ENCODE measurements at regions not wholly inside any gene's neighbourhood (a gene's known extent, or its start where the extent isn't known, plus 50 kb on each side); places are given as distances from the start of the nearest gene placed in this dataset.
A peak's percentile ranks its signal among the peaks of the same experiment; 100 is the strongest.

DNA sequence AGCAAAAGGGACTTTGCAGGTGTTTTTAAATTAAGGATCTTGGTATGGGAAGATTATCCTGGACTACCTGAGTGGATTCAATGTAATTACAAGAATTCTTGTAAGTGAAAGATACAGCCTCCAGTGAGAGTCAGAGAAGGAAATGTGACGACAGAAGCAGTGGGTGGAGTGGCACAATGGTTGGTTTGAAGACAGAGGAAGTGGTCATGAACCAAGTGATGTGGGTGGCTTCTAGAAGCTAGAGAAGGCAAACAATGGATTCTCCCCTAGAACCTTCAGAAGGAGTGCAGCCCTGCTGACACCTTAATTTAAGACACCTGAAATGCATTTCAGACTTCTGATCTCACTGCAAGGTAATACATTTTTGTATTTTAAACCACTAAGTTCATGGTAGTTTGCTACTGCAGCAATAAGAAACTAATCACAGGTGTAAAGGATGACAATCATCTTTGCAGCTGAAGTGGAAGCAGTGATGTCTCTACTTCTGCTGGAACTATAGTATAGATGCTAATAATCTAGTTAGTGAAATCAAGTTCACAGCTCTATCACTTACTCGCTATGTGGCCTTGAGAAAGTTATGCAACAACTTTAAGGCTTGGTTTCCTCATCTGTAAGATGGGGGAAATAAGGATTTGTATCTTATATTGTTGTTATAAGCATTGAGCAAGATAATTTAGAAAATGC, 403.4 kb upstream of the SUCLG2 start:
- DNase-seq (ENCODE audit: low read depth in 2 of 2), result peak; percentile 19 to 53

DNA sequence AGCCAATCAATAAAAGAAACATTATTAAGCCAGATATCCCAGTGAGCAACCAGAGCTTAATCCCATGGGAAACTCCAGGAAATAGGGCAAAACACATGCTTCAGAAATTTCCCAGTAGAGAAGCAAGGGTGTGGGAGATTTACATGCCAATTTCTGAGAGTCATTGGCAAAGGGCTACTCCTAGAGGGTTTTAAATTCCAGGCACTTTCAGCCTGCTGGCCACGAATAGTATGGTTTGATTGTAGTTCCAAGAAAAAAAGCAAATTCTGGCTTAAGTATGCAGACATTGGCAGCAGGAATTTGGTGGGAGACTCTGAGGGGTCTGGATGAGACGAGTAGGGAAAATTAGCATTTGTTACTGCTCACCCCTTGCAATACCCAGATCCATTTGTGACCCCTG, 402.1 kb upstream of the SUCLG2 start:
- DNase-seq (ENCODE audit: low read depth in 2 of 2), result no peak

DNA sequence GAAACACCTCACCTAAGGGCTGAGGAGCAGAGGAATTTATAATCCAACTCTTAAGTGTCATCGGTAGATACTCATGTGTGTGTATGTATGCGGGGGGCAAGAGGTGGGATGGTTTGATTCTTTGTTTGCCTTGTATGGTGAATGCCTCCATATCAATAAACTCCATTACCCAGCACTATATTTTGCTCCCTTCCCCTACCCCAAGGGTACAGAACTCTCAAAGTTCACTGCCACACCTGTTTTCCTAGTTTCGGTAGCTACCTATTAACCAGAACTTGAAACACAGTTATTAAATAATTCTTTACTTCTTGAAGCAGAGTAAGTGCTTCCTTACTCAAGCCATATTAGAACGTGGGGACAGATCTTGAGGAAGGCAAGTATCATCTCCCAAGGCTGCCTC, 400.8 kb upstream of the SUCLG2 start:
- no peak for DNase-seq (ENCODE audit: low read depth in 2 of 2)

DNA sequence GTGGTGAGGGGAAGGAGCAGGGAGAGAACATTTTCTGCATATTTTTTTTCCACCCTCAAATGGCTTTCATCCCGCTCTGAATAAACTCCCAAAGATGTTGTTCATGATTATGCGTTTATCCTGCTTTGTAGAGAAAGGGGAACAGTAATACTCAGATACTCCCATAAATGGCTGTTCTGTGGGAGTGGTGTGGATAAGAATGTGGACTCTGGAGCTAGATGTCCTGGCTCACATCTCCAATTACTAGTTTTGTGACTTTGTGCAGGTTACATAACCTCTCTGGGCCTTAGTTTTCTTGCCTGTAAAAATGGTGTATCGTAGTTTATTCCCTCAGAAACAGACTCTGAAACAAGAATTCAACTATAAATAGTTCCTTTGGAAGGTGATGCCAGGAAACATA, 395.4 kb upstream of the SUCLG2 start:
- no peak for DNase-seq (ENCODE audit: low read depth in 2 of 2)

DNA sequence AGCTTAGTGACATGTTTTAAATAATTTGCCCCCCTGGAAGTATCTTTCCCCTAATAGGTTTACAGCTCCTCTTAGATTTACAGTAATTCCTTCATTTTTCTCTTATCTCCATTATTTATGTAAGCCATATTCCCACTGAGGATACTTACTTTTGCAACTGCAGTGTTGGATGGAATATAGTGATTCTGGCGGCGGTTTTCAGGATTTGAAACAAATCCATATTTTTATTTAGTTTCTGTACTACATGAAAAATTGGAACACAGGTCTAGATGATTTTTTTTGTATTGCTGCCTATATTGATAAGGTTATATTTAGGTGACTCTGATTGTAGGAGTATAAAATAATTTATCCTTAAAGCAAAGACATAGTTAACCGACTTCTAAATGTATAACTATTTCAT, 391.6 kb upstream of the SUCLG2 start:
- DNase-seq (ENCODE audit: low read depth in 2 of 2), result no peak

DNA sequence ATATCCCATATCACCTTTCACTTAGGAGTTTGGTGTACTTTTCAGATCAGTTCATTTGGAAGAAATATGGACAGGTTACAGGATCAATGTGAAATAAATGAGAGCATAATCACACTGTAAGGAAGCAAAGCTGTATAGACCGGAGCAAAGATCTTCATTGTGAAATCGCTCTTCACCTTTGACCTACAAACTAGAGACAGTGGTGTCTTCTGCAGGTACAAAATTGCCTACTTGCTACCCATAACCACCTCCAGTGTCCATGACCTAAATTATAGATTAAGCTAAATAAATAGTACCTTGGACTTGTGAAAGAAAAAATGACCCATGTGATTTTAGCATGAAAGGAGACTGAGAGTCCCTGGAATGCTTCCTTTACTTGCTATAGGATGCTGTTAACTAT, 379.5 kb upstream of the SUCLG2 start:
- no peak for DNase-seq (ENCODE audit: low read depth in 2 of 2)

DNA sequence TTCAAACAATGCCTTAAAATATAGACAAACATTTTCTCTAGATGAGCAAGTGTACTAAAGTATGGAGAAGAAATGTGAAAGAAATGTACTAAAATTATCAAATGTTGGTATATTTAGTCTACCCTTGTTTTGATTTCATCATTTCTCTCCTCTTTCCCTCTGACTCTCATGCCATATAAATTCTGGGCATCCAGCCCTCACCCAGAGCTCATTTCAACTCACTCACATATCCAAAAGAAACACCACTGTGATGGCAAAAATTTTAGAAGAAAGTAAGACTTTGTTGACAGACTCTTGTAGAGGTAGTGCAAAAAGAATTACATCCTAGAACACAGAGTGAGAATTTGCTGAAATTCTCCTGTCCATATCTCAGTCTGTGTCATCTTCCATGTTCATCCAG, 377.8 kb upstream of the SUCLG2 start:
- DNase-seq (ENCODE audit: low read depth in 2 of 2), result no peak

DNA sequence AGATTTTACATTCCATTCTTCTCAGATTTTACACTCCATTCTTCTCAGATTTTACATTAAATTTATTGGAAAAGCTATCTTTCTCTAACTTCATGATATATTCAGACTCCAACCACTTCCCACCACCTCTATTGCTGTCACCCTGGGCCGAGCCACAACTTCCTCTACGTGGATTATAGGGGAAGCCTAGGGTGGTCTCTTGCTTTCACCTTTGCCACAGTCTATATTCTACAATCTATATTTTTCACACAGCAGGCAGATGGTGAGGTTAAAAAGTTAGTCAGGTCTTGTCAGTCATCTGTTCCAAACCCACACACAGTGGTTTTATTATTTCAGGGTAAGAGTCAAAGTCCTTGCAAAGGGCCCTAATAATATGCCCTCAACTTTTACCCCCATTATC, 370.8 kb upstream of the SUCLG2 start:
- DNase-seq (ENCODE audit: low read depth in 2 of 2), result no peak

DNA sequence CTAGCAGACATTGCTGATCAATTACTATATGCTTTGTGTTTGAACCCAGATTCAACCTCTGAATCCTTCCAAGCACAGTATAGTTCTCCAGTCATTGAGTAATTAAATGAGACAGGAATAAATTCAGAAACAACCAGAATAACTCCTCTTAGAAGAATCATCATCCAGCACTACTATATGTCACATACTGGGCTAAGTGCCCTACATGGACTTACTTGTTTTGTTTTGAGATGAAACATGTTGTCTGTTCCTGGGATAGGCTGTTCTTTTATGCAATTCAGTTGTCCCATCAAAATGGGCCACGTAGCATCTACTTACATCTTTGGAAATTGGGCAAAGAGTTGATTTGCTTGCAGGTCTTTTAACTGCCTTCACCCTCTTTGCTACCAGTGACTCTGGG, 365.5 kb upstream of the SUCLG2 start:
- DNase-seq (ENCODE audit: low read depth in 2 of 2), result no peak

DNA sequence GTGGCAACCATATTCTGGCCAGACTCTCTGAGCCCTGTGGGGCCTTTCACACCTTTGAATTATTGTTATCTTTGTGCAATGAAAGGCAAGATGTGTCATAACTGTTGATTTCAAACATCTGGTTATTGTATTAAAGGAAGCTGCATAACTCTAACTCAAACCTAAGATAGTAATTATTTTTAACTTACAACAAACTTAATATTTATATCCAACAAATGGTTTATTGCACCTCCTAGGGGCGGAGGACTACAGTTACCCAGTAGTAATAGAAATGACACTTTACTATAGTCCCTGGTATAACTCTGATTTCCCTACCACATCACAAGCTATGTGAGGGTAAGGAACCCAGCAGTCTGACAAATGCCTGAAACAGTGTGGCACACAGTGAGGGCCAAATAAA, 363.9 kb upstream of the SUCLG2 start:
- no peak for DNase-seq (ENCODE audit: low read depth in 2 of 2)

DNA sequence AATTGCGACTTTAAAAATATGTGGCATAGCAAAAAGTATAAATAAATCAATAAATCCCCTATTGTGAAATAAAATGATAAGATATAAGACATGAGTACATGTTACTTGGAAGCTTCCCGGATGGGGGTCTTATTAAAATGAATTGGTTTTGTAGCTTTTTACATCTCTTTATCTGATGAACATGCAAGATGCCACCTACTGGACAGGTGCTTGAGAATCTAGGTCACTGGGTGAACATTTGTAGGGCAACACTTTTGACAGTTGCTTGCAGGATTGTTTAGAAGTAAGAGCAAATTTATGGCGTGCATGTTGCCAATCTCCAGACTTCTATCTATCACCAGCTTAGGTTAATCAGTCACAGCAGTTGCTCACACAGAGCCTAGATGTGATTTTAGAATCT, 362.7 kb upstream of the SUCLG2 start:
- DNase-seq (ENCODE audit: low read depth in 2 of 2), result no peak

DNA sequence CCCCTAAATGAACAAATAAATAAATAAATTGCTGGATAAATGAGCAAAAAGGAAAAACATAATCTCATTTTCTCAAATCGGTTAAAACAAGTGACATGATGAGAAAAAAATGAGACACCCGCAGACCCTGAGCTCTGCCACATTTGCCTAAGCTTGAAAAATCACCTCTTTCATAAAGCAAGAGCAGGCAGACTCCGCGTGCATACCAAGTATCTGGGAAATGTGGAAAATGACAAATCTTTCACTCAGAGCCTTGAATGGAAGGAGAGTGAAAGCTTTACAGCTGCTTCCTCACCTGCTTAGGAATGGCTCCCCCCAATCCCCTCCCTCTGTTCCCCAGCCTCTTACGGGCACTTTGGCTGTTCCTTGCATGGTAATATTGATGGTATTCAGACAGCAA, 355.5 kb upstream of the SUCLG2 start:
- DNase-seq (ENCODE audit: low read depth in 2 of 2), result no peak

DNA sequence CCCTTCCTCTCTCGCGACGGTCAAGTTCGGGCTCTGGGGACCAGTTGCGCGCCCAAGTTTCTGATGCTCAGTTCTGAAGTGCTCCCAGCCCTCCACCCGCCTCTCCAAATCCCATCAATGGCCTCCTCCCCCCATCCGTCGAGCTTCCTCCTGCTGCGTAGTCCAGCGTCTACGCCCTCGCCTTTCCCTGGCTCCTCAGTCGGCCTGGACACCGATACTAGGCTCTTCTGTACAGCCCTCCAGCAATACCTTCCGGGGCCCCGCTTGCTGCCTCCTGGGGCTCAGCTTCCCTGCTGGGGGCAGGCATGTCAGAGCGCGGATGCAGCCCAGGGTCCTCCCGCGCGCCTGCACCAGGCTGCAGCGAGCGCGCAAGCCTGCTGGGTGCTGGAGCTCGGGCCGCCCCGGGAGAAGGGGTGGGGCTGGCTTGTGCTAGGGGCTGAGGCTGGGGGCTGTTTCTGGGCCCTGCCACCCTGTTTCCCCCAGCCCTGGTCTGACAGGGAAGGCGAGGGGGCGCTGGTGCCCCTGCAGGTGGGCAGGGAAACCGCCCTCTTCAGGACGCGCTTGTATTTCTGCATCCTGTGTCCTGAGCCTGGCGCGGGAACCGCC, 353.3 kb upstream of the SUCLG2 start:
- DNase-seq (ENCODE audit: low read depth in 2 of 2), result peak in 1 of 2 donors; percentile 4

DNA sequence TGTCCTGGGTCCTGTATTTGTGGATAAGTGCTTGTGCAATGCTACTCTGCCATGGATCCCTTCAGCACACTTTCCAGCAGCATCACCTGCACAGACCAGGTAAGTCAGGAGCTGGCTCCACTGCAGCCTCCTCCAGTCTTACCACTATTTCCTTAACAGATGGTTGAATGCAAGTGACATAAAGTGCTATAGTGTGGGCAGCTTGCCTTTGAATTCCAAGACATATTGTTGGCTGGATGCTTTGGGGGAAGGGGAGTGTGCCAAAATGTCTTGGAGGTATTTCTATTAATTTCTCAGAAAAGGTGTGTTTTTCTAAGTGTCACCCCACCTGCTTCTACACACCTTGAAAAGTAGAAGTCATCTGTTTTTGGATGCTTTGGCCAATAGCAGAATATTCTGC, 352.2 kb upstream of the SUCLG2 start:
- no peak for DNase-seq (ENCODE audit: low read depth in 2 of 2)

DNA sequence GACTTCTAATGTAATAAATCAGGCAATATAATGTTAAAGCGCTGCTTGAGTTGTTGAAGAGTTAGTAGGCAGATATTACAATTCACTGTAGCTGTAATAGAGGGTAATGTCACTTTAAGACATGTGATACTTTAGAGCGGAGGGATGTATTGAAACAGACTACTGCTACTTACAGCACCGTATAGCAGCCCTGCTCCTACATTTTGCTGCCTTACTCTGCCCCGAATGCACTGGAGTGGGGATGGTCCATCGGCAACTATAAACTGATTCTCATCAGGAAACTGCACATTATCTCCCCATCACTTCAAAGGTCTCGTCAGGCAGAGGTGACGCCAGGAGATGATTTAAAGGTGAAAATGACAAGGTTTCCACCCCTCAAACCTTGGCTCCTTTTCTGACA, 349.7 kb upstream of the SUCLG2 start:
- no peak for DNase-seq (ENCODE audit: low read depth in 2 of 2)

DNA sequence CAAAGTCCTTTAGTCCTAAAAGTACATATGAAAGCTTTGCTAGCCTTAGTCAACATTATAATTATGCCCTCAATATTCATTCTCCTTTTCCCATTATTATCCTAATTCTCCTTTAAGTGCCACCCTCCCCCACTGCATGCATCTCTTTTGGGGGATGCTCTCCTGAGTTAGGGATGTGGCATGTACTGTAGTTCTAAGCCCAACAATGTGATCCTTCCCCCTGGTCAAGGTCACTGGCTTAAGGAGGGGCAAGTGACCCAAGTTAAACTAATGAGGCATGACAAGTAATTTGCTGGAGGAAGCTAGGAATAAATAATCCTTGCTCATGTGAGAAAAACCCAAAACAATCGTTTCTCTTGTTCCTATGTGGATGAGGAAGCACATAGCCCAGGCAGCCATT, 343.9 kb upstream of the SUCLG2 start:
- no peak for DNase-seq (ENCODE audit: low read depth in 2 of 2)

DNA sequence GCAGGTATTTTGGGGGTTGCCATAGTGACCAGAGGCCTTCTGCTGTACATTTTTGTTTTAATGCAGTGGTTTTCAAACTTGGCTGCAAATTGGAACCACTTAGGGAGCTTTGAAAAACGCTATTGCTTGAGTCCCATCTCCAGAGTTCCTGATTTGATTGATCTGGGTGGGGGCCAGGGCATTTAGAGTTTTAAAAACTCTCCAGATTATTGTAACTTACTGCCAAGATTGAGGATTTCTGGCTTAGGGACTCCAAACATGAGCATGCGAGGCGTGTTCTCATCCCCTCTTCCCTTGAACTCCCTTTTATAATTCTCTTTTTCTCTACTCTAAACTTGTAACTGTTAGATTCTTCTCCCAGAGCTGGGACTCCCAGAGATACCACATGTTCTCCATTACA, 340.8 kb upstream of the SUCLG2 start:
- no peak for DNase-seq (ENCODE audit: low read depth in 2 of 2)

DNA sequence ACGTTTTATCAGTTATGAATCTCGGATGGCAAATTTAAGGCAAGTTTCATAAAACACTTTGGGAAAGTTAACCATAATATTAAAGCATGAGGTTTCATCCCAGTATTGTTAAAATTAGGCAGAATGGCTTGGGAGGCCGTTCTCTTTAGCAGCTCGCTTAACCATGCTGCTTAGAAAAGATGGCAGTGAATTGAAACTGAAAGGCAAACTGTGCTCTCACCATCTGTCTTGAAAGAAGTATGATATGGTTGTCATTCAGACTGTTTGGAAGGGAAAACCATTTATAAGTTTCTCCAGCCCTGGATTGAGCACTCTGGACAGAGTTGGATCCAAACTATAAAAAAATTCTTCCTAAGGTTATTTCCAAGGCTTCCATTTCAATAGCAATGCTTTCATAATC, 332.3 kb upstream of the SUCLG2 start:
- no peak for DNase-seq (ENCODE audit: low read depth in 2 of 2)

DNA sequence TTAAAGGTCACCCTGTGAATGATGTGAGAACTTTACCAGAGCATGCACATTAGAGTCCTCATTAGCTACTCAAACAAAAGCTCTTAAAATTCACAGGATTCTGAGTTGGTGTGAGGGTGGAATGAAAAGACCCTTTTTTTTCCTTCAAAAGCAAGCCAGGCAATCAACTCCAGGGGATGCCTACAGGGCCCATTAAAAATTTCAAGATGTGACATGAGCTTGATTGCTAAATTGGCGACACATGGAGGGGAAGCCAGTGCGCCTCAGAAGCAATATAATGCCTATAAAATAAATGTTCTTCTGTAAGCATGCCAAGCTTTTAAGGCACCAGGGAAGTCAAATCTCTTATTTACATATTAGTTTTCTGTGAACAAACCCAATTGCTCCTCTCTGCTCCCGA, 328.8 kb upstream of the SUCLG2 start:
- DNase-seq (ENCODE audit: low read depth in 2 of 2), result no peak

DNA sequence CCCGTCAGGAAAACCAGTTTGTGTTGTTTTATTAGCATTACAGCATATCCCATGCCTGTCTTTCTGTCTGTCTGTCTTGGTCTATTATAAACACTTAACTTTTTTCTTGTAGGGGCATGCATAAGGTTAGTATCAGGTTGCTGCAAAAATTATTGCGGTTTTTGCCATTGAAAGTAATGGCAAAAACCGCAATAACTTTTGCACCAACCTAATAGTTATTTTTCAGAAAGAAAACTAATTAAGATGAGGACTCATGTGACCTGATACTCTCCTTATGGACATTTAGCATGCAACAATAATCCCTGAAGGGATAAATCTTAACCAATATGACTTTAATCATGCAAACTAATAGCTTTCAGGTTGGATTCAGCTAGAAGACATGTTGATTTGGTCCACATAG, 326.7 kb upstream of the SUCLG2 start:
- no peak for DNase-seq (ENCODE audit: low read depth in 2 of 2)

DNA sequence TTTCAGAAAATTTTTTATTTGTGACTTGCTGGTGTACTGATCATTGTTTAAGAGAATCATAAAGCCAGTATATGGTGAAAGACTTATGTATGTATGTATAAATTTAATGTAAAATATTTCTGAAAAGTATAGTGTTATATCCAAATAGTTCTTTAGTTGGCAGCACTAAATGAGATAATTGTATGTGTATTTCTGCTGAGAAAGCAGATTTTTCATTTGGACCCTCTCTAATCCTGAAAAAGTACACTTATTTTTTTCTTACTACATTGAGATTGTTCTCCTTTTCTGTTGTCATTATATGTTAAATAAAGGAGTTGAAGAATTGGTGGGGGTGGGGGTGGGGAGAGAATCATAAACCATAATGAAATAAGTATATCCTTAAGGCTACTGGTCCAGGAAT, 324.9 kb upstream of the SUCLG2 start:
- no peak for DNase-seq (ENCODE audit: low read depth in 2 of 2)

DNA sequence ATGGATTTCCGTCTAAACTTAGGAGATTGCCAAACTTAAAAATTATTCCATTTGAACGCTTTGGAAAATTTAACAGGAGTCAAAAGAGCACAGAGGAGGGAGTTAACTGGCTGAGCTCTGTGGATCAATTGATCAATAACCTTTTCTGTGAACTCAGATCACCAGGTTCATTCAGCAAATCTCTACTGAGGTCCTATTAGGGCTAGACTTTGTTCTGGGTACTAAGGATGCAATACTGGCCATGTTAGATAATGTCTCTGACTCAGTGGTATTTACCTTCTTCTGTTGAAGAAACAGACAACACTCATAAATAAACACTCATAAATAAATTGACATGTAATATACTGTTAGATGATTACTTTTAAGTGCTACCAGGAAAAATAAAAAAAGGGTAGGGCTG, 323.4 kb upstream of the SUCLG2 start:
- DNase-seq (ENCODE audit: low read depth in 2 of 2), result no peak

DNA sequence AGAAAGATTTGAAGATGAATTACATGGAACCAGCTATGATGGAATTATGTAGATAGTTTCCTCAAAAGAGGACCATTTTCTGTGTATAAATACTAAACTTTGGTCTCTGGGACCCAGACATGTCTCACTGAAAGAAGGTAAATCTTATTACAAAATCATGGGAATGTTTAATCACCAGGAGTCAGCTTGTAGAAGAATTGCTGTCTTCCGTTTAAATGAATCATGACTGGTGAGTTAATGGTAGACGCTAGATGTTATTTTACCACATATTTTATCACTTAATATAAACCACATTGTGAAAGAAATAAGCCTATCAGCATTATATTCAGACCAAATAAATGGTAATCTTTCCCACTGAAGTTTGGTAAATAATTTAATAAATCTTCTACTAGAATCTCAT, 322.3 kb upstream of the SUCLG2 start:
- DNase-seq (ENCODE audit: low read depth in 2 of 2), result no peak

DNA sequence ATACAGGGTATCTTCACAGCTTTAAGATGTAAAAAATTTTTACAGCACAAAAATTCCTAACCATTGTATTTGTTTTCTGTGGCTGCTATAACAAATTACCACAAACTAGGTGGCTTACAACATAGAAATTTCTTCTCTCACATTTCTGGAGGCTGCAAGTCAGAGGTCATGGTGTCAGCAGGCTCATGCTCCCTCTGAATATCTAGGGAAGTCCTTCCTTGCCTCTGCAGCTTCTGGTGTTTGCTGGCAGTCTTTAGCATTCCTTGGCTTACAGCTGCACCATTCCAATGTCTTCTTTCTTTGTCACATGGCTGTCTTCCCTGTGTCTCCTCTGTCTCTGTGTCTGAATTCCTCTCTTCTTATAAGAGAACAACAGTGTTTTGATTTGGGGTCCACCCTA, 310.2 kb upstream of the SUCLG2 start:
- DNase-seq (ENCODE audit: low read depth in 2 of 2), result no peak
